CD4-positive, alpha-beta T cell treated with Interferon alpha-2 for 1 hour (primary cell): ENCODE measurements at regions not wholly inside any gene's neighbourhood (a gene's known extent, or its start where the extent isn't known, plus 50 kb on each side); places are given as distances from the start of the nearest gene placed in this dataset.

Experiments used
- DNase-seq, 2 donors: peaks; one replicate each; pipeline ENCODE4 v3.0.0-alpha.2; 2020 to 2022

DNA sequence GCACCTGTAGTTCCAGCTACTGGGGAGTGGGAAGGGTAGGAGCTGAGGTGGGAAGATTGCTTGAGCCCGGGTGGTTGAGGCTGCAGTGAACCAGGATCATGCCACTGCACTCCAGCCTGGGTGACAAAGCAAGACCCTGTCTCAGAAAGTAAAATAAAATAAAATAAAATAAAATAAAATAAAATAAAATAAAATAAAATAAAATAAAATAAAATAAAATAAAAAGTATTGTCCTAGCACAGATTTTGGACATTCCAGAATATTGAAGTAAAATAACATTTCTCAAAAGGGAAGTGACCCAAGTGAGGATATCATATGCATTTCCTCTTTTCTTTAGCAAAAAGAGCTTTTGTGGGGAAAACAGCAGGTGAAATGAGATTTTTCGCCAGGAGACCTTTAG is 83.5 kb downstream of the TMEM174 start:
- DNase-seq = no peak

DNA sequence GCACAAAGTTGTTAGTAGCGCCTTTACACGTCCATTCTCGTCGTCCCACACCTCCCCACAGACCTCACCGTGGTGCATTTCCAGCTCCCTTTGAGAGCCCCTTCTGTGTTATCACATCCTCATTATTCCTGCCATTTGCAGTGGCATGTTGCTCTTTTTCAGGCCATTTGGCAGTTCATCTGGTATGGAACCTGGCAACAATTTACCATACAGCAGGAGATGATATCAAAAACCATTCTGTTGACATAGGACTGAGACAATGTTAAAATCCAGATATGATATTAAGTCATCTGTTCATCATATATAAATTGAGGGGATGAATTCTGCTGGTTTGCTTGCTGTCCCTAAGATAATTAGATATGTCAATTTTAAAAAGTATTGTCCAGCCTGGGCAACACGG is 83.0 kb downstream of the TMEM174 start:
- DNase-seq = no peak

- no peak for DNase-seq
Observed at GRCh38 chr5:73254642-73255041, 81.6 kb downstream of the TMEM174 start.

DNA sequence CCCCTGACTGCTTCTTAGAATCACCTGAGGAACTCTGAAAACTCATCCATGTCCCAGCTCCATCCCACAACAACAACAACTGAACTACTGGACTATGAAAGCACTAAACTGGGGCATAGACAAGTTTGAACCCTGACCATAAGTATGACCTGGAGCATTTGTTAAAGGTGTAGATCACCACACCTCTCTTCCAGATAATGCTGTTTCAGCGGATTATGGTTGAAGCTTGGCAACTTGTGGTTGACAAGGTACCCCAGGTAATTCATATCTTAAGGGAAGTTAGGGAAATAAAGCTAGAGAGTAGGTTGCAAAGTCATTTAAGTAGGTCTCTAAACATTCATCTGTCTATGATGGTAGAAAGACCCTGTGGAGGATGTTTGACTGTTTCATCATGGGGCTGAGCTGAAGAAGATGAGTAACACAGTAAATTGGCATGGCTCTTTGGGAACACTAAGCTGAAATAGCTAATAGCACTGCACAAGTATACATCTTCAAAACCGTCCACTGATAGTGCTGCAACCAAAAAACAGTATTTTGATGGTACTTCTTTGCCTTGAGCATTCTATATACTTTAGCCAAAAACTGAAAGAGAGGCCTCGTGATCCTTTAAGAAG is 80.2 kb downstream of the TMEM174 start:
- DNase-seq = no peak

- DNase-seq = no peak
Observed at GRCh38 chr5:73250645-73251044, 77.7 kb downstream of the TMEM174 start.

GRCh38 chr5:73242735-73243134 is 69.7 kb downstream of the TMEM174 start:
- DNase-seq = no peak

GRCh38 chr5:73238873-73239272 is 65.9 kb downstream of the TMEM174 start:
- DNase-seq = no peak

- no peak for DNase-seq
Observed at GRCh38 chr5:73236541-73237128, 63.6 kb downstream of the TMEM174 start.

DNA sequence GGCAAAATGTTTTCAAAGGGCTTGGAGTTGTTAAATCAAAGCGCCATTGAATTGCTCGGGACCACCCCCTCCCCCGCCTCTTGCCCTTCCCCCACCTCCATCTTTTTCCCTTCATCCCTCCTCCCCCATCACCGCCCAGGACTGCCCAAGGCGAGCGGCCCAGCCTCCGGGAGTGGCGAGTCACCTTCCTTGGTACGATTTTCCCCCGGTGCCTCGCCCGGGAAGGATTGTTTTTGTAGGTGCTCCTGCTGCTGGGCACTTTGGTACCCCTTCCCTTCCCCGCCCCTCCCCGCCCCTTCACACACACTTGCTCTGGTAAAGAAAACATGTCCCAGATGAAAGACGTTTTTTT is 61.2 kb downstream of the TMEM174 start:
- no peak for DNase-seq

GRCh38 chr5:73233461-73234203 is 60.6 kb downstream of the TMEM174 start:
- no peak for DNase-seq

GRCh38 chr5:73233053-73233460 is 60.1 kb downstream of the TMEM174 start:
- no peak for DNase-seq

DNA sequence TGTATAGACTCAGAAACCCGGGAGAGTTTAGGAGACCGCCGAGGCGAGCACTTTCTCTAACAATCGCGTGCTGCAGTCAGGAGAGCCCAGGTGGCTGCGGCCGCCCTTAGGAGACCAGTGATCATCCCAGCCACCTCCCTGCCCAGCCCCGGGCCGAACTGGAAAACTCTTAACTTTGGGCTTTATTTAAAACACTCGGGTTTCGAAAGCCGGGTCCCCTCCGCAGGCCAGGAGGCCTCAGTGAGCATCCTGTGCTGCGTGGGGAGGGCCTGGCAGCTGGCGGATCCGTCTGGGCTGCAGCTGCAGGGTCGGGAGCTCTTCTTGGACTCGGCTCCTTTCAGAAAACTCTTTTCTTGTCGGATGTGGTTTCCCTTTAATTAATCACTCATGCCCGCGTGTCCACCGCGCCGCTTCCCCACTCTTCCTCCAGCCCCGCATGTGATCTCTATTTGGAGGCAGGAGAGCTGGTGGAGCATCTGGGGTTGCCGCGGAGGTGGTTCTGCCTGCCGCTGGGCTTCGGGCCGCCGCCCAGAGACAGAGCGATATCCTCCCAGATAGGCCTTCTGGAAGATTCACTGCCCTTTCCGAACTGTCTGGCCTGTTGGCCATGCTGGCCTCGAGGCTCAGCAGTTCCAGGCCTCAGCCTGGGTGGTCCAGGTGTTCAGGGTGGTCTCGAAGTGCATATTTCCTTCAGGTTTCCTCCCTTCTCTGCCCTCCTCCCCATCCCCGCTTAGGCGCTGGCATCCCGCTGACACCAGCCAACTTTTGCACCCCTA is 59.5 kb downstream of the TMEM174 start:
- no peak for DNase-seq

DNA sequence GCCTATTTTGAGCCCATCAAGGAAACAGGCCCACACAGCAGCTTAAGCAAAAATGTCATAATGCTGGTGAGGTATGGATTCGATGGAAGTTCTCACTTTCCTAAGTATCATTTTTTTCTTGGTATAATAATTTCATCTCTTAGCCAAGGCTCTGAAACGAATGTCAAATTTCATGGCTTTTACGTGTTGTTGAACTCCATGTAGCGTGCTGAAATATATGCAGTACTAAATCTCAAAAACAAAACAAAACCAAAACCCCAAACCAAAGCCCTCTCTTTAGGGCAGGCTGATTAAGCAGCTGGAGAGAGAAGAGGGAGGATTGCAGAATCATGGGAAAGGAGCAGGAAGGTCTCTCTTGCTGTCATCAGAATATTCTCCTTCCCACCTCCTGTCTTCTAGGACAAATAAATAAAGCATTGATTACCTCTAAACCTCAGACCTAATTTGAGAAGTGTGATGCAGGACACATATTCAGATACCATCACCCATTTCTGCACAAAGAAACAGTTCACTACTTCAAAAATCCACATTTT is 58.3 kb downstream of the TMEM174 start:
- no peak for DNase-seq

DNA sequence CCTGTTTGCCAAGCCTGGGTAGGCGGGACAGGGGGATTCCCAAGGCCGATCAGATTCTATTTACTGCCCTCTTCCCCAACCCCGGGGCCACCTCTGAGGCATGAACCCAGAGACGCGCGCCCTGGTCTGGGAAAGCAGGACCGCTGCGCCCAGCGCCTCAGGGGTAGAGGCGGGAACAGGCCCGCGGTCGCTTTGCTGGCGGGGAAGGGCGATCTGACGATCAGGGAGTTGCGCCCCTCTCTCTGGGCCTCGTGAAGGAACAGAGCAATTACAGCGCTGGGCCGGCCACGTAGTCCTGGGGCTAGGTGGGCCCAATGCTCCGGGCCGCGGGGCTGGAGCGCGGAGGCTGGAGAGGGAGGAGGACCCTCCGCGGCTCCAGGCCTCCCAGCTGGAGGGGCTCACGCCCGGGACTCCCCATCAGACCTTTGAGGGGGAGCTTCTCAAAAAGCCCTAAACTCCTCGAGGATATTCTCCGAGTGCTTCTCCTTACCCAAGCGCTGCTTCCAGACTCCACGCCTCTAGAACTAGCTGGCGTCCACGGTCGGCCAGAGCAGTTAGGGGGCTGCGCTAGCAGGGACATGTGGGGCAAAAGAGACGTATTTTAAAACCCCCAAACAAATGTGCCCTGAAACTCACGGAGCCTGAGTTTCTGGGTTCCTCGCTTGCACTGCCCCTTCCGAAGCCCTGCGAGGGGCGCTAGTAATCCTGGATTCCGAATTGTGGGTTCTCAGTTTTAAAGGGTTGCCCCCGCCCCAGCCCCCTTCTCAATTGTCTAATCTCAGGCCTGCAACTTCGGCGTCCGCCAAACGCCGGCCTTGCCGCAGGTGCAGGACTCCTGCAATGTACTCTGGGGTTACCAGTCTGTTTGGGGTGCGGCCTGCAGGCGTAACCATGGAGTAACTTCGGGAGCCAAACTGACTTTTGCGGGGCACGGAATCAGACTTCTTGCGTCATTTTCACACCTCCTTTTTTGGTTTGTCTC is 57.6 kb downstream of the TMEM174 start:
- DNase-seq = no peak

GRCh38 chr5:73229271-73229670 is 56.3 kb downstream of the TMEM174 start:
- no peak for DNase-seq

- DNase-seq = no peak
Observed at GRCh38 chr5:73228052-73228451, 55.1 kb downstream of the TMEM174 start.
